AG09309 (cell line): ENCODE measurements at regions not wholly inside any gene's neighbourhood (a gene's known extent, or its start where the extent isn't known, plus 50 kb on each side); places are given as distances from the start of the nearest gene placed in this dataset.

Experiments used
- DNase-seq: peaks from one replicate; pipeline ENCODE4 v3.0.0-alpha.2; 2010; ENCODE audit warnings: low read depth
- H3K4me3 ChIP-seq: 2 replicates; pipeline ENCODE4 v1.5.1; 2011; ENCODE audit warnings: mild to moderate bottlenecking, low read depth, low read length, moderate library complexity; ENCODE audit not compliant: control insufficient read depth
- TF ChIP-seq, protein P1 (sequence below): IDR thresholded peaks from 2 replicates; pipeline ENCODE4 v1.5.1; 2011; ENCODE audit warnings: mild to moderate bottlenecking, low read depth, low read length, inconsistent platforms; ENCODE audit not compliant: insufficient read depth, control insufficient read depth; ENCODE audit errors: missing control alignments

- TF ChIP-seq, protein P1, sequence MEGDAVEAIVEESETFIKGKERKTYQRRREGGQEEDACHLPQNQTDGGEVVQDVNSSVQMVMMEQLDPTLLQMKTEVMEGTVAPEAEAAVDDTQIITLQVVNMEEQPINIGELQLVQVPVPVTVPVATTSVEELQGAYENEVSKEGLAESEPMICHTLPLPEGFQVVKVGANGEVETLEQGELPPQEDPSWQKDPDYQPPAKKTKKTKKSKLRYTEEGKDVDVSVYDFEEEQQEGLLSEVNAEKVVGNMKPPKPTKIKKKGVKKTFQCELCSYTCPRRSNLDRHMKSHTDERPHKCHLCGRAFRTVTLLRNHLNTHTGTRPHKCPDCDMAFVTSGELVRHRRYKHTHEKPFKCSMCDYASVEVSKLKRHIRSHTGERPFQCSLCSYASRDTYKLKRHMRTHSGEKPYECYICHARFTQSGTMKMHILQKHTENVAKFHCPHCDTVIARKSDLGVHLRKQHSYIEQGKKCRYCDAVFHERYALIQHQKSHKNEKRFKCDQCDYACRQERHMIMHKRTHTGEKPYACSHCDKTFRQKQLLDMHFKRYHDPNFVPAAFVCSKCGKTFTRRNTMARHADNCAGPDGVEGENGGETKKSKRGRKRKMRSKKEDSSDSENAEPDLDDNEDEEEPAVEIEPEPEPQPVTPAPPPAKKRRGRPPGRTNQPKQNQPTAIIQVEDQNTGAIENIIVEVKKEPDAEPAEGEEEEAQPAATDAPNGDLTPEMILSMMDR: no peak
- DNase-seq: no peak
- no peak overlapping the region for H3K4me3 ChIP-seq
Observed at GRCh38 chr7:38112075-38112474, 66.0 kb upstream of the STARD3NL start.

GRCh38 chr7:38120076-38120475 is 58.0 kb upstream of the STARD3NL start:
- DNase-seq: no peak
- TF ChIP-seq, protein P1: no peak
- H3K4me3 ChIP-seq: no peak overlapping the region

DNA sequence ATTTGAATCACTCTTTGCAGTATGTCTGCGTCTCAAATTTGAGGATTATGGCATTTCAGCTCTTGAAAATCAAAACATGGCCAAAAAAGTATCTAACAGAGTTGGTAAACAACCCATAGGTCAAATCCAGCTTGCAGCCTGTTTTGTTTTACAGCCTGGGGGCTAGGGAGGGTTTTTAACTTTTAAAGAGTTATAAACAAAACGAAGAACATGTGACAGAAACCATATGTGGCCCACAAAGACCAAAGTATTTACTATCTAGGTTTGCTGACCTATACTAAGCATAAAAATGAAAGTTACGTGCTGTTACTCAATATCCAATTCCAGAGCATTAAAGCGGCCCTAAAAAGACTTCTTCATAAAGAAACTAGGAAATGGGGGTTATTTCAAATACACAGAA is 55.5 kb upstream of the STARD3NL start:
- DNase-seq: no peak
- TF ChIP-seq, protein P1: no peak
- H3K4me3 ChIP-seq: no peak overlapping the region

DNA sequence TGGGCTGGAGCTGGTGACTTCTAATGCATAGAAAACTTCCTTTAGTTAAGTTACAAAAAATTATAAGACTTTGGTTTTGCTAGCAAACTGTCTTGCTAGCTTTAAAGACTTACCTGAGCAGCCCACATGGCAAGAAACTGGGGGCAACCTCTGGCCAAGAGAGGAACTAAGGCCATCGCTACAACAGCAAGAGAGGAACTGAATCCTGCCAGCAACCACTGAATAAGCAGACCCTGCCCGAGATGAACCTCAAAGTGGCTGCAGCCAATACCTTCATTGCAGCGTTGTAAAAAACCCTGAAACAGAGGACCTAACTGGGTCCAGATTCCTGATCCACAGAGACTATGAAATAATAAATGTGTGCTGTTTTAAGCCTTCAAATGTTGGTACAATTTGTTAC is 54.6 kb upstream of the STARD3NL start:
- TF ChIP-seq, protein P1: no peak
- no peak for DNase-seq
- H3K4me3 ChIP-seq: no peak overlapping the region

DNA sequence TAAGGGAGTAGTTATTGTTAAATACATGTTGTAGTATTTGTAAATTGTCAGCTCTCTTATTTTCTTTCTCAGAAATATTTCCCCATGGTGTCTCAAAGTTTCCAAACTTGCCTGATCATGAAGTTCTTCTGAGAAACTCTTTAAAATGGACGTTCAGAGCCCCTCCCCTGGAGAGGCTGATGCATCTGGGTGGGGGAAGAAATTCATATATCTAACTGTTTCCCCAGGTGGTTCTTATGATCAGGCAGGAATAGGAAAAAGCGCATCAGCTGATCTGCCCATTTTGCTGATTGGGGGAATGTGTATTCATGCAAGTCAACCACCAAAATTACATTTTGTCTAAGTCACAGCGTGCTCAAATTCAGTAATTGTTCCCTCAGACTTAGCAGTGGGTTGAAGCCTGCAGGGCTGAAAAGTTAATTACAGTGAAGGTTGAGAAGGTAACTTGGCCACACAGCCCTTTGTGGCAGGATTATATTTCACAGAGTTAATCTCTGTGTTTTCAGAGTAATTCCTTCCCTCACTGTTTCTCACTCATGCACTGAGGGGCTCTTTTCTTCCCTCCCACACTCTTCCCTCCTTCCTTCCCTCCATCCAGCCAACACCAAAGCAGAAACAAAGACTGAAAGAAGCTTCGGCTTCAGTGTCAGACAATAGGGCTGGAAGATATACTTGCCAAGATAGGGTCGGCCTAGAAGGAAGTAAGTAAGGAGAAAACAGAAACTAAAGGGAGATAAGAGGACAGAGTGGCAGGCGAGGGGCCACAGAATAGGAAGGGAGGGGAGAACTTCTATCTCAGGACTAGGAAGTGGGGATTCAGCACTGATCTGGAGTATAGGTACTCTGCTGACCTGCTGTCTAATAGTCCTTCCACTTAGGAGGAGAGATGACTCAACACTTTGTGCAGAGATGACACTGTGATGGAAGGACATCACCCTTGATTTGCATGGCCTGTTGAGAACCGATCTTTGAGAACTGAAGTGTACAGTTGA is 50.5 kb upstream of the STARD3NL start:
- no peak for DNase-seq
- no peak overlapping the region for H3K4me3 ChIP-seq
- TF ChIP-seq, protein P1: no peak
